ENCODE measurements at regions not wholly inside any gene's neighbourhood (a gene's known extent, or its start where the extent isn't known, plus 50 kb on each side); places are given as distances from the start of the nearest gene placed in this dataset.

DNA sequence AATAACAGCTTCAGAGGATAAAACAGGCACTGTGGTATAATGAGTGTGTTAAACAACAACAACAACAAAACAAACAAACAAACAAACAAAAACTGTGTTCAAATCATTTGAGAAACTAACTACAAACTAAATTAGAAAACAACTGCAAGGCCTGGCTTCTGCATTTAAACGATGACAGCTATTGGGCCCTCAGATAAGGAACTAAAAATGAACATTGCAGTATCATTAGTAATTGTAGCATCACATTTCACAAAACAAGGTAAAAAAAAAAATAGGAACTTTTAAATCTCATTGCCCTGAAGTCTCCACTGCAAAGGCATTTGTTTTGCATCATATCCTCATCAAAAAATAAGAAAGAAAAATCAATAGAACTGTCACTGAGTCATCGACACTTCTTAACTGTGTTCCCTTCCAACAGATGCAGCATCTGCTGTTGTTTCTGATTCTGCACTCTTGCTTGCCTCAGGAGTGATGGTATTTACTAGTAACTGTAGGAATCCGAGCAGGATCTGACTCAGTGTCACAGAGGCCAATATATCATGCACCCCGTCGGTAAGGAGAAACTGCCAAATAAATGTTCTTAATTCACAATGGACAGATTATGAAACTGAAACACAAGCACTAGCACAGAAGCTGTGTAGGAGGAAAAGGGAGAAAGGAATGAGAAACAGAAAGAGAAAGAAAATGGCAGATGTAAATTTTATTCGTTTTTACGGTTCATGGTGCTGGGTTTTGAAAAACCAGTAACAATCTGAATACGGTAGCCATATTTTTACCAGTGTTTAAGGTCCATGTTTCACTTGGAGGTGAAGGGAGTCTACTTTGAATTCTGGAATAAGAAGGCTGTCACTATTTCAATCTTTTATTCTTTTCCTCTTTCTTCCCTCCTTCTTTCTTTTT, 365.7 kb upstream of the EPHA7 start:
- H3K9me3 ChIP-seq = no peaks in the 10 kb centered on the region
- H3K27ac ChIP-seq = peak overlapping the region in 1 of 2 donors; percentile 33
- peak in 1 of 2 donors; percentile 16 for DNase-seq
- H3K36me3 ChIP-seq = no peaks in the 10 kb centered on the region
- peak overlapping the region; percentile 21 to 23 for H3K4me3 ChIP-seq
- H3K4me1 ChIP-seq = no peaks in the 10 kb centered on the region
- TF ChIP-seq, protein P1, sequence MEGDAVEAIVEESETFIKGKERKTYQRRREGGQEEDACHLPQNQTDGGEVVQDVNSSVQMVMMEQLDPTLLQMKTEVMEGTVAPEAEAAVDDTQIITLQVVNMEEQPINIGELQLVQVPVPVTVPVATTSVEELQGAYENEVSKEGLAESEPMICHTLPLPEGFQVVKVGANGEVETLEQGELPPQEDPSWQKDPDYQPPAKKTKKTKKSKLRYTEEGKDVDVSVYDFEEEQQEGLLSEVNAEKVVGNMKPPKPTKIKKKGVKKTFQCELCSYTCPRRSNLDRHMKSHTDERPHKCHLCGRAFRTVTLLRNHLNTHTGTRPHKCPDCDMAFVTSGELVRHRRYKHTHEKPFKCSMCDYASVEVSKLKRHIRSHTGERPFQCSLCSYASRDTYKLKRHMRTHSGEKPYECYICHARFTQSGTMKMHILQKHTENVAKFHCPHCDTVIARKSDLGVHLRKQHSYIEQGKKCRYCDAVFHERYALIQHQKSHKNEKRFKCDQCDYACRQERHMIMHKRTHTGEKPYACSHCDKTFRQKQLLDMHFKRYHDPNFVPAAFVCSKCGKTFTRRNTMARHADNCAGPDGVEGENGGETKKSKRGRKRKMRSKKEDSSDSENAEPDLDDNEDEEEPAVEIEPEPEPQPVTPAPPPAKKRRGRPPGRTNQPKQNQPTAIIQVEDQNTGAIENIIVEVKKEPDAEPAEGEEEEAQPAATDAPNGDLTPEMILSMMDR (IDR thresholded peaks at IDR 0.05) = no peak
- no peak for TF ChIP-seq POLR2A (IDR thresholded peaks at IDR 0.05)
- intact Hi-C loops (cut with DNase I; ENCODE audit: low total_unique reads) = no loop called here
- H3K27me3 ChIP-seq = no peaks in the 10 kb centered on the region

DNA sequence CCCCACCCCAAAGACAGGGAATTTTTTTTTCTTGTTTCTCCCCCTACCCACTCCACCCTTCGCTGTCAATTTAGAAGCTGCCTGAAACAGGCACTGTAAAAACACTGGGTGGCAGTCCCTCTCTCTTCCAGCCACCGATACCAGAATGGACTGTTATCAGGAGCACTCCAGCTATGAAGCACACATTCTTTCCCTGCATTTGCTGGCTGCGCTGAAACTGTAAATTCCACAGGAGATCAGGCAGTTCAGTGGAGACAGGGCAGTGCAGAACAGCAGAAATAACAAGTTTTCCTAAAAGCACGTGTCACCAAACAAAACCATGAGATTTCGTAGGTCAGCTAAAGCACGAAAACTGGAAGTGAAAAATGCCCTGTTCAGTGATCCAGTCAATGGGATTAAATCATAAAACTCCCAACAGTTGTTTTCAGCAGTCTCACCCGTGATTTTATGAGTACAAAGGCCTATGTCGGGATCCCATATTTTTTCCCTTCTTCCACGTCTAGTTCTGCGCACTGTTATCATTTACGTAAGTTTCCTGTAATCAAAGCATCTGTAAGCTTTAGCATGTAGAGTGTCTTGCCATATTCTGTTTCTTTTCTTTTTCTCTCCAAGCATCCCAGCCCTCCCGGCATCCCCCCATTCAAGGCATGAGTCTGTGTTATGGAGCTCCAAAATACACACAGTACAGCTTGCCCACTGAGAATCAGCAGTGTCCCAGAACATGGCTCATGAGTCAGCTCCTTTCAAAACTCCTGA, 359.9 kb upstream of the EPHA7 start:
- Histone ChIP-seq H3K27me3 (no peaks in the 10 kb centered on the region), H3K9me3 (no peaks in the 10 kb centered on the region), H3K4me3 (no peak overlapping the region), H3K36me3 (no peaks in the 10 kb centered on the region), H3K27ac (no peak overlapping the region), H3K4me1 (no peaks in the 10 kb centered on the region)
- no peak for DNase-seq
- intact Hi-C loops (cut with DNase I; ENCODE audit: low total_unique reads) = no loop called here
- TF ChIP-seq, protein P1 (IDR thresholded peaks at IDR 0.05) = no peak
- no peak for TF ChIP-seq POLR2A (IDR thresholded peaks at IDR 0.05)

DNA sequence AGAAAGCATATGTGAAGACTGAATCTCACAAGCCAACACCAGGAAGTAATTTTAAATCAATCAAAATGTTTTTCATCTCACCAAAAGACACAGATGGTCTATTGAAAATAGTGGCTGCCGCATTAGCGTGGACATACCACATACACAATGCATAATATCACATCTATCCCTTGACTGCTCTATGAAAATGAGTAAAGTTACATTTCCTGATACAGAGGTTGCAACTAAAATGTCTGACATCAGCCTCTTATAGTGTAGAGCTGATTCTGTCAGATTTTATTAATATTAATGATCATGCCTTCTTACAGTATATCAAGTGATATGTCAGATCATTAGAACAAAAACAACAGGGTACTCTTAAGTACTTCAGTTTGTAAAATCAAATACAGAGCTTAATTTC, 339.8 kb upstream of the EPHA7 start:
- no peak for DNase-seq
- Histone ChIP-seq H3K9me3 (no peaks in the 10 kb centered on the region), H3K4me1 (no peaks in the 10 kb centered on the region), H3K27me3 (no peaks in the 10 kb centered on the region), H3K27ac (no peak overlapping the region), H3K4me3 (no peak overlapping the region), H3K36me3 (no peaks in the 10 kb centered on the region)
- TF ChIP-seq POLR2A (IDR thresholded peaks at IDR 0.05) = no peak
- TF ChIP-seq, protein P1 (IDR thresholded peaks at IDR 0.05) = no peak
- intact Hi-C loops (cut with DNase I; ENCODE audit: low total_unique reads) = no loop called here

DNA sequence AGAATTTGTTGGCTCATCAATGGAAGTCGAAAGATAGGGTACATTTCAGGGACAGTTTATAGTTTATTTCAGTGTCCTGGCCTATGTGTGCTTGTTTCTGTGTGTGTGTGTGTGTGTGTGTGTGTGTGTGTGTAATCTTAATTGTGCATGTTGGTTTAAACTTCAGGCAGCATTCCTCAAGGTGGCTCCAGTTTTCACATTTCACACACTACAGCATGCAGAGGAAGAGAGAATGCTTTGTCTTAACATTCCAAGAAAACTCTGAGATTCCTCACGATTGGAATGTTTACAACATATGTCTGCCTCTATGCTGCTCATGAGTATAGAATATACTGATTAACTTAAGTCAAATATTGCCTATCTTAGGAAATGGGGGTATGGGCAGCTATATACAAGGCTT, 332.6 kb upstream of the EPHA7 start:
- Histone ChIP-seq H3K4me3 (no peak overlapping the region), H3K4me1 (no peaks in the 10 kb centered on the region), H3K27ac (no peak overlapping the region), H3K27me3 (no peaks in the 10 kb centered on the region), H3K36me3 (peaks cover 0 to 2% of the 10 kb centered on the region in 2 donors), H3K9me3 (no peaks in the 10 kb centered on the region)
- no peak for DNase-seq
- TF ChIP-seq, protein P1 (IDR thresholded peaks at IDR 0.05) = no peak
- TF ChIP-seq POLR2A (IDR thresholded peaks at IDR 0.05) = no peak
- intact Hi-C loops (cut with DNase I; ENCODE audit: low total_unique reads) = no loop called here

DNA sequence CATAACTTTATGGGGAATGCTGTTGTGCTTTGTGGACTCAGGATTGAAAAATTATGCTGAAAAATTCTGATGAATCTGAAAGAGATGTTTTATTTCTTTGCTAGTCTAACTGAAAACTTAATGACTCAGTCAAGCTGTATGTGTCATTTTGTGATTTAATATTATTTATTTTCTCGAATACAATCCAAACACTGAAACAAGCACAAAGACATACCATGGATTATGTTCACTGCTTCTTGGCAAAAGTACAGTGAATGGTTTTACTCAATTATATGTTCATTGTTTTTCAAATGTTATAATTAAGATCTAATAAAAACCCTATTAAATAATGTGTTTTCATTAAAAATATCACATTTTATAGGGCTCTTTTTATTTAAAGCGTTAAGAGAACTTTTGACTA, 330.6 kb upstream of the EPHA7 start:
- Histone ChIP-seq H3K36me3 (peaks cover 0 to 2% of the 10 kb centered on the region in 2 donors), H3K4me3 (no peak overlapping the region), H3K27ac (no peak overlapping the region), H3K9me3 (no peaks in the 10 kb centered on the region), H3K4me1 (no peaks in the 10 kb centered on the region), H3K27me3 (no peaks in the 10 kb centered on the region)
- intact Hi-C loops (cut with DNase I; ENCODE audit: low total_unique reads) = no loop called here
- DNase-seq = no peak
- no peak for TF ChIP-seq POLR2A (IDR thresholded peaks at IDR 0.05)
- TF ChIP-seq, protein P1 (IDR thresholded peaks at IDR 0.05) = no peak
